ENCODE measurements at regions not wholly inside any gene's neighbourhood (a gene's known extent, or its start where the extent isn't known, plus 50 kb on each side); places are given as distances from the start of the nearest gene placed in this dataset.

DNA sequence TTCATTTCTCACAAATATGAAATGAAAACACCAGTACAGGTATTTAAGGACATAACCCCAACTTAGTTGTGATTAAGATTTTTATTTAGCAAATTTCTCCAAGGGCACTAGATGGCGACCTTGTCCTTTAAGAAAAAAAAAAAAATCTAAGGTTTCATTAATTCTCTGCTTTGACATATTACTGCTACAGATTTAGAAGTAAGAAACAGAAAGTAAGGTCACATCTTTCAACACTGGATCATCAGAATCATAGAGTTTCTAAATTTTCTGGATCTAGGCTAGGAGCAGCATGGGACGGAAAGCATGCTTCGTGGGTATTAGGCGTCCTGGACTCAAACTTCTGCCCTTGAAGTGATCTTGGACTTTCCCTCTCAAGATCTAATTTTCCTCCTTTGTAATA, 85.5 kb upstream of the PRKG1 start (continued):
- TF ChIP-seq SIRT6 (IDR thresholded peaks at IDR 0.05; ENCODE audit: low read length) (no peak), KDM4A (IDR thresholded peaks at IDR 0.05; ENCODE audit: low read depth, low read length, severe bottlenecking) (no peak)

Data from H1 (cell line).